HG02571 (cell line): ENCODE measurements at regions not wholly inside any gene's neighbourhood (a gene's known extent, or its start where the extent isn't known, plus 50 kb on each side); places are given as distances from the start of the nearest gene placed in this dataset.

Experiments
- ATAC-seq: cut with Tn5 transposase; IDR thresholded peaks from one replicate; pipeline ENCODE4 v1.9.1; 2021; ENCODE audit warnings: mild to moderate bottlenecking, moderate library complexity; ENCODE audit not compliant: unreplicated experiment

GRCh38 chr12:91868054-91868453 is 277.6 kb downstream of the BTG1 start:
- no peak for ATAC-seq

DNA sequence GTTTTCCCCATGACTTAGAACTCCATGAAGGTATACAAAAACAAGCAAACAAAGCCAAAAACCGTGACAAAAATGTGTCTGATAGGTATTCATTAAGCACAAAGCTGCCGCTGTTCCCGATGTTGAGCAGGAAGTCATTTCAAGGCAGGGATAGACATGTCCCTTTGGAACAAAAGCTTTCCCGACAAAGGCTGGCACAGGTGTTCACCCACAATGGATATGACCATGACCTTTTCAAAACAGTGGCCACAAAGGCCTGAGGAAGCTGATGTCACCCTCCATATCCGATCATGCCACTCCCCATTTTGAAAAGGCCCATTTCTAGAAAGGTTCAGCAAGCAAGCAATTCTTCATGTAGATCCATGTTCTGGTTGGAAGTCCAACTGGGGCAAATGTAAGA is 279.1 kb downstream of the BTG1 start:
- ATAC-seq, result no peak

DNA sequence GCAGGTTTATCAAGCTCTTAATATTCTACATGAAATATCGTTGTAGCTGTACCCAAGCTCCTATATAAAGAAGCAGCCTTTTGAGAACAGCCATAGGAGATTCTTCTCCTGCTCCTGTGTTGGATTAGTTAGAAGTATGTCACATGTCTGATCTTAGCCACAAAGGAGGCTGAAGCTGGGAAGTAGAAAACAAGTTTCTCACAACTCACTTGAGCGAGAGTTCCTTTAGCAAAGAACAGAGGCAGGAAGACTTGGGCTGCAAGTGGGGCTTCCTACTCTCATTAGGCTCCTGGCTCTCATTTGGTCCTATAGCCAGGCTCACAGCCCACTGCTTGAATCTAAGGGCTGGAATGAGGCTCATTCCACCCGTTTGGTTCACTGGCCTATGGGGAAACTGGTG is 281.9 kb downstream of the BTG1 start:
- no peak for ATAC-seq

DNA sequence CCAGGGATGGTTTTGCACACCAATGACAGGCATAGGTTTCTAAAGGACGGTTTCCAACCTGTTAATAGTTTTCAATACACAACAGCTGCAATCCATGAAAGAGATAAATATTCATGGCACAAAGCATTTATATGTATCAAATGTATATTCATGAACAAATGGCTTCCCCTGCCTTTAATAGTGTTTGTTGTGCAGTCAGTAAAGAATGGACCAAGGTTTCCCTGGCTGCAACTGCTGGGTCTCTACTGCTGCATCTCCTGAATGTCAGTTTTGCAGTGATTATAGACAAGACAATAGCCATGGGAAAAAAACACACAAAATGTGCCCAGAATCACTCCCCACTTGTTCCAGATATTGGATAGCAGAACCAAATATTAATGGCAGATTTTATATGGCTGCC is 284.1 kb downstream of the BTG1 start:
- no peak for ATAC-seq

DNA sequence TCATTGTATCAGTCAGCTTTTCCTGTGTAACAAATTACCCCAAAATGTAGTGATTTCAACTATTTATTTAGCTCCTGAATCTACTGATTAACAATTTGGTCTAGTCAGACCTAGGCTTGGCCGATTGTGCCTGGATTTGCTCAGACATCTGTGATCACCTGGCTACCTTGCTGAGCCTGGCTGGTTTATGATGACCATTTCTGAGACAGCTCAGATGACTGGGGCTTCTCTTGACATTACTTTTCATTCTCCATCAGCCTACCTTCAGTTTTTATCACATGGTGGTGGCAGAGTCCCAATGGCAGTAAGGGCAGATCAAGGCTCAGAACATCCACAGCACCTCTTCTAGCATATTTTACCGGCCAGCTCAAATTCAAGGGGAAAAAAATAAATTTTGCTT is 286.3 kb downstream of the BTG1 start:
- no peak for ATAC-seq

DNA sequence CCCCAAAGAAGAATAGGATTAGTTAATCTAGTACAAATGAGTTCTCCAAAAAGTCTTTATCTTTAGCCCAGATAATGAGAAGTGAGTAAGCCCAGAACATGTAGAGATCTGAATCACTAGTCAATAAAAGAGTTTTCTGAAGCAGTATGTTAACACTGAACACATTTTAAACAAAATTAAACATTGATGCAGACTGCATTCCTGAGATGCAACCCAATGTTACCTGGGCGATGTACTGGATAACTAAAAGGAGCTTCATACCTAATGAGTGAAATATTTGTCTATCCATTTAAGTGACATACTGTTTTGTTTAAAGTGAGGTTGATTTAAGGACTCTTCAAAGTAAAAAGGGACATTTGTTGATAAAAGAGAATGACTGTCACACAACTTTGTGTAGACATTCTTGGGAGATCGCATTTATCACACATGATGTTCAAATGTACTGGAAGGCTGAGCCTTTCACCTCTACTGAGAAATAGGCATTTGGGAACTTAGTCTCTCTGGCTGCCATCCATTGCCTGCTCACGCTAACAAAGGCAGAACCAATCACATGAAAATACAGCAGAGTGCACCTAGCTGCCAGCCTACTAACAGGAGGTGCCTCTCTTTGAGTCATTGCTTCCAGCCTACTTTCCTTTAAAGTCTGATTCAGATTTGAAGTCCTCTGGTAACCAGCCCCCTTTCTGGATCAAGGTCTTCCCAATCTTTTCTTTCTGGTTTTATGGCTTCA is 287.7 kb downstream of the BTG1 start:
- no peak for ATAC-seq

- no peak for ATAC-seq
Observed at GRCh38 chr12:91854725-91855124, 290.9 kb downstream of the BTG1 start.

GRCh38 chr12:91853350-91854127 is 292.1 kb downstream of the BTG1 start:
- ATAC-seq, result no peak

- no peak for ATAC-seq
Observed at GRCh38 chr12:91852634-91853033, 293.0 kb downstream of the BTG1 start.

DNA sequence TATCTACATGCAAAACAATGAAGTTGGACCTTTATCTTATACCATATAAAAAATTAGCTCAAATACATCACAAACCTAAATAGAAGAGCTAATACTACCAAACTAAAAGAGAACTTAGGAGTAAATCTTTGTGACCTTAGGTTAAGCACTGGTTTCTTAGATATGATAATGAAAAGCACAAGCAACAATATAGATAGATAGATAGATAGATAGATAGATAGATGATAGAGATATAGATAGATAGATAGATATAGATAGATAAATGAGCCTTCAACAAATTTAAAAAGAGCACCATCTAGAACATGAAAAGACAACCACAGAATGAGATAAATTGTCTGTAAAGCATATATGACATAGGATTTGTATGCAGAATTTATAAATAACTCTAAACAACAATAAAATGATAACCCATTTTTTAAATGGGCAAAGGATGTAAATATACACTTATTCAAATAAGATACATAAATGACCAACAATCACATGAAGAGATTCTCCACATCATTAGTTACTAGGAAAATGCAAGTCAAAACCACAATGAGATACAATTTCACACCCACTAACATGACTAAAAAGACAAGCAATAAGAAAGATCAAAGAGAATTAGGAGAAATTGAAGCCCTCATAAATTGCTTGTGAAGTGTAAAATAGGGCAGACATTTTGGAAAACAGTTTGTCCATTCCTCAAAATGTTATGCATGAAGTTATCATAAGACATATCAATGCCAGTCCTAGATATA is 293.7 kb downstream of the BTG1 start:
- no peak for ATAC-seq

- ATAC-seq, result no peak
Observed at GRCh38 chr12:91846466-91847055, 299.1 kb downstream of the BTG1 start.

DNA sequence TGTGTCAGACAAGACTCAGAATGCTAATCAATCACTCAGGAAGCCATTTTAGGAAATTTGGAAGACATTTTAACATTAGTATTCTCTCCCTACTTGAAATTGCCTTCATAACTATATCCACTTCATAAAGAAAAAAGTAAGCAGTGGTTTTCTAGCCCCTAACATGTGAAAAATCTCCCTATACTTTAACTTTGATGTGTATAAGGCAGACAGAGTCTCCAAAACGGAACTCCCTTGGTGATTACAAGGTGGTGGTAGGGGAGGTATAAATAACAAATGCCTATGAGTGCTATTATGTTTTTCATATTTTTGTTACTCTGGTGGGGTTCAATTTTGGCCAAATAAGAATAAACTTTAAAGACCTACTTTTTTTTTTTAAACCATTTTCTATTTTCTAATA is 300.3 kb downstream of the BTG1 start:
- no peak for ATAC-seq

GRCh38 chr12:91841822-91842221 is 303.8 kb downstream of the BTG1 start:
- no peak for ATAC-seq

- ATAC-seq, result no peak
Observed at GRCh38 chr12:91836696-91837095, 308.9 kb downstream of the BTG1 start.

- ATAC-seq, result no peak
Observed at GRCh38 chr12:91836264-91836663, 309.4 kb downstream of the BTG1 start.

DNA sequence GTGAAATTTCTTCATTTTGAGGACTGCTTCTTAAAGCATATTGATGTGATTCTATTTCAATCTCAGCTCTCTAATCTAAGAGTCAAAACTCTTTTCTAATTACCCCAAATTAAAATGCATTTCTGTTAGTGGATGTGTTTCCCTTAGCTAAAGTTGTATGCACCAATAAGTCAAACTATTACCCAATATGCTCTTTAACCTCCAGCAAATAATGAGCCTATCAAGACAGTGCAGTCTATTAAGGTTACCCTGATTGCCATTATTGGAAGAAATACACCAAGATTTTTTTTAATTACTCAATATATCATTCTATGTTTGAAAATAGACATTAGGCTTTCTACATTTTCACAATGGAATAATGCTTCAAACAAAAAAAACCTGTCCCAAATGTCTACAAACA is 310.0 kb downstream of the BTG1 start:
- no peak for ATAC-seq

DNA sequence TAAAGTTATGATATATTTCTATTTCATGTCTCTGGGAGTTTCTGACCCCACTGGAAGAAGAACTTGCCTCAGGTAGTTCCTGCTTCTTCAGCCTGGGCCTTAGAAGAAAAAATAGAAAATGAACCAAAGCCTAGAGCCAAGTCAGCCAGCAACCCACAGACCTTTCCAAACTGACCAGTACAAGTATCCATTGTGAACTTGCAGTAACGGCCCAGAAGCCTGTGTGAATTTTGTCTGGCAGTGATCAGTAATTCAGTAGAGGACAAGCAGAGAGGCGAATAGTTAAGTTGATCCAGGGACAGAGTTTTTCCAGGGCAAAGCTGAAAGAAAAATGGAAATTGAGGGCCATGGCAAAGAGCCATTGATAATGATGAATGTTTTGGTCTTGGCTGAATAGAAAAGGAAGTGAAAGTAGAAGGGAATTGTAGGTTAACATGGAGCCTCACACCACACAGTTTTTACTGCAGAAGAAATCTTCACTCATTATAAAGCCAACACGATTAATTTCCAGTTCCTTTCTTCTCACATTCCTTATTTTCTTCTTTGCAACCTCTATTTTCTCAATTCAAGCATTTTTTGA is 311.8 kb downstream of the BTG1 start:
- ATAC-seq, result no peak

GRCh38 chr12:91825999-91826398 is 319.6 kb downstream of the BTG1 start:
- no peak for ATAC-seq

DNA sequence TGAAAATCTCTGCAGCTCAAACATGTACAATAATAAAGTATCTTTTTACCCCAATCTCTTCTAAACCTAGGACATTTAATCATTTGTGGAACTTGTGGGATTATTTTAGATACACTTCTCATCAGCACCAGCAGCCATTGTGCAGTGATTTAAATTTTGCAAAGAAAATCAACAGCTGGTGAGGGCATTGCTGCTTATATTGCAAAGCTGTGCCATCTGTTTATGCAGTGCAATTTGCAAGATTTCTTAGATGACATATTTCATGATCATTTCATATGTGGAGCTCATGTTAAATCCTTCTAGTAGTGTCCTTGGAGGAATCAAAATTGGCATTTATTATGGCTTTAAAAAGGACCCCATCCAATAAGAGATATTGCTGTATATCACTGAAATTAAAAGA is 320.7 kb downstream of the BTG1 start:
- ATAC-seq, result no peak

- ATAC-seq, result no peak
Observed at GRCh38 chr12:91819132-91819447, 326.6 kb downstream of the BTG1 start.
